ENCODE measurements at regions not wholly inside any gene's neighbourhood (a gene's known extent, or its start where the extent isn't known, plus 50 kb on each side); places are given as distances from the start of the nearest gene placed in this dataset.

- TF ChIP-seq CHD7 (IDR thresholded peaks at IDR 0.05; ENCODE audit: insufficient replicate concordance, low read length) (no peak), GTF2F1 (IDR thresholded peaks at IDR 0.05; ENCODE audit: borderline replicate concordance, low read depth, low read length) (no peak), TAF1 (IDR thresholded peaks at IDR 0.05; ENCODE audit: low read depth, low read length) (no peak), SP2 (IDR thresholded peaks at IDR 0.05; ENCODE audit: low read length) (no peak), CREB1 (IDR thresholded peaks at IDR 0.05) (no peak), TBP (IDR thresholded peaks at IDR 0.05; ENCODE audit: low read depth, low read length) (no peak), TCF12 (IDR thresholded peaks at IDR 0.05; ENCODE audit: low read depth, low read length) (no peak), KDM1A (IDR thresholded peaks at IDR 0.05; ENCODE audit: borderline replicate concordance, low read length) (no peak), SAP30 (IDR thresholded peaks at IDR 0.05; ENCODE audit: insufficient read depth, insufficient replicate concordance, low read length) (no peak)
These were observed 929.6 kb upstream of the ATXN8OS start (continued) for GRCh38 chr13:69178000-69178399.

Data from H1 (cell line).